SU-DHL-6 (cell line): ENCODE measurements at regions not wholly inside any gene's neighbourhood (a gene's known extent, or its start where the extent isn't known, plus 50 kb on each side); places are given as distances from the start of the nearest gene placed in this dataset.

Source experiments
- CTCF ChIP-seq: fragments of 200-600 bp; sonication (generic); IDR thresholded peaks from one replicate; pipeline ENCODE4 v1.5.1; 2017; ENCODE audit warnings: antibody characterized with exemption, mild to moderate bottlenecking, low read length, moderate library complexity; ENCODE audit not compliant: insufficient read depth, poor library complexity, severe bottlenecking
- EZH2phosphoT487 ChIP-seq: fragments of 200-600 bp; sonication (generic), shearing (Covaris generic); conservative IDR thresholded peaks from 2 replicates; pipeline ENCODE4 v1.6.1; 2018; ENCODE audit warnings: mild to moderate bottlenecking, antibody characterized with exemption, low read length, moderate library complexity, mixed read lengths

- TF ChIP-seq CTCF (no peak), EZH2phosphoT487 (no peak)
Observed at GRCh38 chr5:96088706-96089498, 127.3 kb upstream of the ELL2 start.
